DND-41 (cell line): ENCODE measurements at regions not wholly inside any gene's neighbourhood (a gene's known extent, or its start where the extent isn't known, plus 50 kb on each side); places are given as distances from the start of the nearest gene placed in this dataset.
A peak's percentile ranks its signal among the peaks of the same experiment; 100 is the strongest.

ENCODE experiments used
- ATAC-seq: fragments of 200-7000 bp; cut with Tn5 transposase; 3 replicates; pipeline ENCODE4 v1.9.1; 2021; ENCODE audit warnings: low read depth; ENCODE audit not compliant: insufficient read depth
- DNase-seq: peaks from one replicate; pipeline ENCODE4 v3.0.0-alpha.2; 2020
- H2AFZ ChIP-seq: 2 replicates; pipeline ENCODE4 v1.6.0; 2012; ENCODE audit warnings: low read depth, low read length
- H3K27ac ChIP-seq: 2 replicates; pipeline ENCODE4 v1.5.1; 2012; ENCODE audit warnings: low read length, inconsistent platforms
- H3K27me3 ChIP-seq: fragments of 200-600 bp; sonication (generic); 2 replicates; pipeline ENCODE4 v1.6.0; 2012; ENCODE audit warnings: low read length, mild to moderate bottlenecking, inconsistent platforms; ENCODE audit not compliant: insufficient read depth, poor library complexity
- H3K36me3 ChIP-seq: 2 replicates; pipeline ENCODE4 v1.5.1; 2012; ENCODE audit warnings: low read length, inconsistent platforms; ENCODE audit not compliant: insufficient read depth
- H3K4me1 ChIP-seq: 2 replicates; pipeline ENCODE4 v1.5.1; 2012; ENCODE audit warnings: mild to moderate bottlenecking, low read length; ENCODE audit not compliant: insufficient read depth
- H3K4me2 ChIP-seq: 2 replicates; pipeline ENCODE4 v1.6.0; 2012; ENCODE audit warnings: mild to moderate bottlenecking, moderate library complexity, low read length, inconsistent platforms; ENCODE audit not compliant: insufficient read depth
- H3K4me3 ChIP-seq, 2 experiments: fragments of 200-600 bp in 1 of 2; shearing (Covaris generic) in 1 of 2; 2 replicates each; pipeline ENCODE4 v1.5.1; 2012 to 2016; ENCODE audit warnings: inconsistent platforms in 2 of 2, low read length in 2 of 2, mild to moderate bottlenecking in 2 of 2, low read depth in 1 of 2, moderate library complexity in 1 of 2
- H3K79me2 ChIP-seq: 2 replicates; pipeline ENCODE4 v1.6.0; 2012; ENCODE audit warnings: low read length, inconsistent platforms; ENCODE audit not compliant: insufficient read depth
- H3K9ac ChIP-seq: 2 replicates; pipeline ENCODE4 v1.6.0; 2012; ENCODE audit warnings: low read depth, mild to moderate bottlenecking, inconsistent platforms, low read length, moderate library complexity
- H3K9me3 ChIP-seq: 2 replicates; pipeline ENCODE4 v1.5.1; 2012; ENCODE audit warnings: low read length, moderate library complexity, mild to moderate bottlenecking, inconsistent platforms; ENCODE audit not compliant: insufficient read depth, severe bottlenecking
- H4K20me1 ChIP-seq: 2 replicates; pipeline ENCODE4 v1.6.0; 2012; ENCODE audit warnings: low read length; ENCODE audit not compliant: insufficient read depth
- CTCF ChIP-seq: IDR thresholded peaks from 2 replicates; pipeline ENCODE4 v1.5.1; 2012; ENCODE audit warnings: borderline replicate concordance, low read length, moderate library complexity, mild to moderate bottlenecking; ENCODE audit not compliant: poor library complexity, severe bottlenecking; ENCODE audit errors: extremely low read depth
- EZH2 ChIP-seq: IDR thresholded peaks from 3 replicates; pipeline ENCODE4 v1.6.1; 2012; ENCODE audit warnings: borderline replicate concordance, low read depth, mild to moderate bottlenecking, moderate library complexity, low read length, inconsistent platforms; ENCODE audit not compliant: severe bottlenecking

- Histone ChIP-seq H4K20me1 (no peaks in the 10 kb centered on the region), H3K79me2 (no peaks in the 10 kb centered on the region), H3K4me1 (no peaks in the 10 kb centered on the region), H3K27ac (no peak overlapping the region), H3K4me3 (no peak overlapping the region), H3K36me3 (no peaks in the 10 kb centered on the region), H2AFZ (no peak overlapping the region), H3K9me3 (no peaks in the 10 kb centered on the region), H3K4me2 (no peak overlapping the region), H3K27me3 (no peaks in the 10 kb centered on the region), H3K9ac (no peak overlapping the region)
- no peak for ATAC-seq
- no peak for DNase-seq
- TF ChIP-seq EZH2 (no peak), CTCF (no peak)
These were observed 131.8 kb upstream of the RAG2 start for GRCh38 chr11:36729825-36730224.

- H3K27ac ChIP-seq = no peak overlapping the region
- DNase-seq = no peak
- no peak for ATAC-seq
- no peaks in the 10 kb centered on the region for H3K4me1 ChIP-seq
- H4K20me1 ChIP-seq = no peaks in the 10 kb centered on the region
- H3K79me2 ChIP-seq = no peaks in the 10 kb centered on the region
- no peaks in the 10 kb centered on the region for H3K27me3 ChIP-seq
- H3K9ac ChIP-seq = no peak overlapping the region
- H3K36me3 ChIP-seq = no peaks in the 10 kb centered on the region
- TF ChIP-seq EZH2 (no peak), CTCF (no peak)
- H2AFZ ChIP-seq = no peak overlapping the region
- H3K9me3 ChIP-seq = no peaks in the 10 kb centered on the region
- no peak overlapping the region for H3K4me2 ChIP-seq
- no peak overlapping the region for H3K4me3 ChIP-seq
These were observed 128.4 kb upstream of the RAG2 start for GRCh38 chr11:36726420-36726819.

GRCh38 chr11:36724742-36725385, 126.8 kb upstream of the RAG2 start:
- no peaks in the 10 kb centered on the region for H4K20me1 ChIP-seq
- H3K79me2 ChIP-seq = no peaks in the 10 kb centered on the region
- H3K4me1 ChIP-seq = no peaks in the 10 kb centered on the region
- no peaks in the 10 kb centered on the region for H3K27me3 ChIP-seq
- DNase-seq (no peak), ATAC-seq (peak; percentile 67)
- H3K4me2 ChIP-seq = no peak overlapping the region
- H3K27ac ChIP-seq = no peak overlapping the region
- H3K9me3 ChIP-seq = no peaks in the 10 kb centered on the region
- no peak overlapping the region for H3K9ac ChIP-seq
- no peak overlapping the region for H3K4me3 ChIP-seq
- TF ChIP-seq CTCF = no peak
- TF ChIP-seq EZH2 = no peak
- H2AFZ ChIP-seq = no peak overlapping the region
- H3K36me3 ChIP-seq = no peaks in the 10 kb centered on the region
